HG02884 (cell line): ENCODE measurements at regions not wholly inside any gene's neighbourhood (a gene's known extent, or its start where the extent isn't known, plus 50 kb on each side); places are given as distances from the start of the nearest gene placed in this dataset.

ENCODE experiments used
- ATAC-seq: cut with Tn5 transposase; IDR thresholded peaks from one replicate; pipeline ENCODE4 v1.9.1; 2021; ENCODE audit warnings: mild to moderate bottlenecking, moderate library complexity; ENCODE audit not compliant: unreplicated experiment

DNA sequence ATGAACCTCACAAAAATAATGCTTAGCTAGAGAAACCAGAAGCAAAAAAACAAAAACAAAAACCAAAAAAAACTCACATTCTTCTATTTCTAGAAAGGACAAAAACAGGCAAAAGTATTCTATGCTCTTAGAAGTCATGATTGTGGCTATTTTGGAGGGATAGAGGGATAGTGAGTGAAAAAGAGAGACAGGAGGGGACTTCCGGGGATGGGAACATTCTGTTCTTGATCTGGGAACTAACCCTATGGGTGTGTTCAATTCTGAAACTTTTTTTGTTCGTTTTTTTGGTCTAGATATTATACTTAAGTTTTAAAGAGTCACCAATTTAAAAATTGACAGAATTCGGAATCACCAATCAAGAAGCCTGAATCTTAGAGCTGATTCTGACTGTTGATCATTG lies 120.0 kb upstream of the TPM1 start:
- ATAC-seq, result no peak

GRCh38 chr15:62925875-62926274 lies 116.7 kb upstream of the TPM1 start:
- ATAC-seq, result no peak

DNA sequence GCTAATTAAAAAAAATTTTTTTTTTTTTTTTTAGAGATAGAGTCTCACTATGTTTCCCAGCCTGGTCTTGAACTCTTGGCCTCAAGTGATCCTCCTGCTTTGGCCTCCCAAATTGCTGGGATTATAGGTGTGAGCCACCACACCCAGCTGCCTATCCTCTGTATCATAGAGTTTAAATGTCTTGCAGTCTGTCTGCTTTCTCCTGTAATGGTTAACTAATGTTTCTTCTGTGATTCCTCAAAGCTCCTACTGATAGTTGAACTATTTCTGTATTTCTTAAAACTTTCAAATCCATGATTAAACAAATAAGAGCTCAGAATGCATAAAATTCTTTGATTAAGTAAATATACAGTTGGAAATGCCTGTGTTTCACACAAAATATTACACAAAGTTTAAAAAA lies 115.4 kb upstream of the TPM1 start:
- ATAC-seq, result no peak

DNA sequence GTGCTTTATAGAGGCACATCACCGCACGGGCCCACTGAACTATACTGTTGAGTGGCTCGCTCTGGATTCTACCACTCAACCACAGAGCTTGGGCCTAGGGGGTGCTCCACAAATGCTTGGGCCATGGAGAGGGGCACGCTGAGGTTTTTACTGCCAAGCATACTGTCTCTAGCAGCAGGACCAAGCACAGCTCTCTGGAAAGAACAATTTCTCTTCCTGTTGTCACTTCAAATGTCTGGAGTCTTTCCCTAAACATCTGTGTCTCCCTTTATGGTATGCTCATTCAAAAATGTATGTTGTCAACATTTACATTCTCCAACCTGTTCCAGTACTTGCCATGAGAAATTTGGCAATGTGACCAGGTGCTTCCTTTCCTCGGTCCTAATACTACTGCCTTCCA lies 114.7 kb upstream of the TPM1 start:
- no peak for ATAC-seq

- ATAC-seq, result no peak
Measured at GRCh38 chr15:62928242-62928999, 114.1 kb upstream of the TPM1 start.

DNA sequence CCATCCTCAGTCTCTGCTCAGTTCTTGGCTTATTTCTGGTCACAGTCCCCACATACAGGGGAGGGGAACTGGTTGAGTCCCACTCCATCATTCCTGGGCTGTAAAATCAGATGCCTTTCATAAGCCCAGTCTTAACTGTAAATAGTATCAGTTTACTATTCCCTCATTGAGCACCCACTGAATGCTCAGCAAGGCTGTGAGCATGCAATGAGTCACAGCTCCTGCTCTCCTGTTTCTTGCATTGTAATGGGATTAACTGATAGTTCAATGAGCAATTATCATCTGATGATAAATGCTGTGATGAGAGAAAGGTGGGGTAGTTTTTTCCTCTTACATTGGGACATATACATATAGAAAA lies 113.6 kb upstream of the TPM1 start:
- ATAC-seq, result no peak

GRCh38 chr15:62931650-62932049 lies 110.9 kb upstream of the TPM1 start:
- ATAC-seq, result no peak

DNA sequence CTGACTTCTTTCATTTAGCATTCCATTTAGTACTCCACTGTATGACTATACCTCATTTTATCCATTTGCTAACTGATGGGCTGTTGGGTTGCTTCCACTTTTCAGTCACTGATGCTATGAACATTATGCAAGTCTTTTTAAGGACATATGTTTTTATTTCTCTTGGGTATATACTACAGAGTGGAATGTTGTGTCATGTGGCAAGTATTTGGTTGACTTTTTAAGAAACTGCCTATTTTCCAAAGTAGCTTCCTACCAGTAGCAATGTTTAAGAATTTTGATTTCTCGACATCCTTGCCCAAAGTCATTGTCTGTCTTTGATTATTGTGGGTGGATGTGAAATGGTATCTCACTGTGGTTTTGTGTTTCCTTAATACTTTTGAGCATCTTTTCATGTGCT lies 110.1 kb upstream of the TPM1 start:
- ATAC-seq, result no peak

DNA sequence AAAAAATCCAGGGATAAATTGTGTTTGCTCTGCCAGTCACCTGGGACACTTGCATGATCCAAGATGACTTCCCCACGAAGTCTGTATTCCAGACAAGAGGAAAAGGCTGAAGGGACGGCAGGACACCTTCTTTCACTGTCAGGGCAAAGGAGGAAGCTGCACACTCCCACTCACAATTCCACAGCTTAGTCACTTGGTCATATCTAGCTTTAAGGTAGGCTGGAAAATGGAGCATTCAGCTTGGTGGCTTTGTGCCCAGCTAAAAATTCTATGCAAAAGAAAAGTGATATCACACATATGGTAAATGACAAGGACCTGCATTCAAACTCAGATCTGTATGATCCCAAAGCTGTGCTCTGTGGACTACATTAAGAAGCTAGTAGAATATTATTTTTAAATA lies 109.2 kb upstream of the TPM1 start:
- ATAC-seq, result no peak

DNA sequence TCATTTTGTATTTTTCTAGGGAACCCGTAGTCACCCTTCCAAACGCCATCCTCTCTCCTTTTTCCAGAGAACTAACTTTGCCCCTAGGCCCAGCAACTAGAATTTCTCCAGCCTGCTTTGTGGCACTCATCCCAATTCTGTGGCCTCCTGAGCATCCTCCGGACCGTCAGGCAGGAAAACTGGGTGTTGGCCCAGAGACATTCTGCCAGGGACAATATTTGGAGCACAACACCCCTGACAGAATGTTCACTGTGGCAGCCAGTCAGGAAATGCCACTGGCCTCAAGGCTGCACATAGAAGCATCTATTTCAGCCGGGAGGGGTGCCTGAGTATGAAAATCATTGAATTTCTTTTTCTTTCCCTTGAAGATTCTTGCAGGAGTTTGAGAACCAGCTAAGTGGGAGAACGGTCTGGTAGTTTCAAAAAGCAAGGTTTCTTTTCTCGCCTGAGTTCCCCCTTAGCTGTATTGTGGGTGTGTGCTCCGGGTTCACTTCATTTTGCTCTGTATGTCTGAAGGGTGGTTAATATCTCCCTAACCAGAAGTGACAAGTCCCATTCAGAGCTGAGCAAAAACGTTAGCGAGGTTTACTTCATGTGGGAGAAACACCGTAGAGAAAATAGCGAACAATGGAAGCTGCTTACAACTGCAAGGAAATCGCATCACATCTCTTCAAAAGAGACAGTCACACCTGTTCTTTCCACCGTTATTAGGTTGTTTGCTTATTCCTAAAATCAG lies 108.1 kb upstream of the TPM1 start:
- no peak for ATAC-seq

DNA sequence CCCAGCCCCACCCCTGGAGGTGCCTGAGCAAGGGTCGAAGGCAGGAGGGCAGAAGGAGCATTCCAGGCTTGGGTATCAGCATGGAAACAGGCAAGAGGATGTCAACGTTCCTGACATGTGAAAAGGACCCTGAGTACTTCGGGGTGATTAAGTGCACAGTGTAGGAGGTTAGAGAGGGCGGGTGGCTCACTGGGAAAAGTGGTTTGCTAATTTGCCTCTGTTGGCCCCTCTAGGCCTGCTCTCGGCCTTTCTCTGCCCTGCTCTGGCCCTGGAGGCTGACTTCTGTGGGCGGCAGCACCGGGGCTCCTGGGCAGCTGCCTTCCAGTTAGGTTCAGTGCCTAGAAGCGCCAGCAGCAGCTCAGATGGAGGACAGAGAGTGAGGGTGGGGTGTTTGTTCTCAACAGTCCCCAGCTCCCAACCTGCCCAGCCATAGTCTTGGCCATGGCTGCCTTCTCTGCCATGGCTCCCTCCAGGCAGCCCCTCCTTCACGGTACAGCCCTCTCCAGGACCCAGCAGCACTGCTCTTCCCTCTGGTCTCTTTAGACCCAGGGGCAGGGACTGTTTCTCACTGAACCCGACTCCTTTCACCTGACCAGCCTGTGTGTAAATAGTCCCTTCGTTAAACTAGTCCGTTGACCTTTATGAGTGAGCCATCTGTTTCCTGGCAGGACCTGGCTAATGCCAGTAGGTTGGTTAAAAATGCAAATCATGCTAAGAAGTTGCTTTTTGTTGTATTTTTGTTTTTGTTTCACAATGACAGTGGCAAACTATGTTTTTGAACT lies 107.1 kb upstream of the TPM1 start:
- no peak for ATAC-seq

GRCh38 chr15:62938825-62939224 lies 103.7 kb upstream of the TPM1 start:
- ATAC-seq, result no peak

DNA sequence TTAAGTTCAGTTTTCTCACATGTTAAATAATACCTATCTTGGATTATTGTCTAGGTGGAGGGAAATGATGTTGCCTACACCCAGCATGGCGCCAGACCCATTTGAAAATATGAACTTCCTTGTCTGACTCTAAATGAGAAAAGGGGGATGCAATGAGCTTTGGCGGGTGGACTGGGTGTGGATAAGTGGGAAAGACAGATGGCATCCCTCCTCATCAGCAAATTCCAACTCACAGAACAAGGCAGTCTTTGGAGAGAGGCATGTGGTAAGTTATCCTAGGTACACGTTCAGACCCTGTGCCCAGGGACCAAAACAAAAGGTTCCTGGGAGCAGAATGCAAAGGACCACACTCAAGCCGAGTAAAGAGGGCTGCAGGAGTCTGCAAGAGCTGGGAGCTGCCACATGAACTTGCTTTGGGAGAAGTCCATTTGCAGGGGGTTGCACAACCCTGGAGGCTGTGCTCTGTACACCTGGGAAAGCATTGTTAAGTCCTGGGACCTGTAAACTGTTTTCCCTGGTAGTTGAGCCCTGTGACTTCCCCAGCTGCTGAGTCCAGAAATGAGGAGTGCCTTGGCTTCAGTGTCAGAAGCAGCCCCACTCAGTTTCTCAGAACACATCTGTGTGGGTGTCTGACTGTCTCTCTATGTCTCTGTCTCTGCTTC lies 102.3 kb upstream of the TPM1 start:
- no peak for ATAC-seq

GRCh38 chr15:62940755-62941361 lies 101.7 kb upstream of the TPM1 start:
- ATAC-seq, result no peak

- ATAC-seq, result no peak
Measured at GRCh38 chr15:62941699-62942098, 100.8 kb upstream of the TPM1 start.

- no peak for ATAC-seq
Measured at GRCh38 chr15:62942428-62942827, 100.1 kb upstream of the TPM1 start.

- ATAC-seq, result no peak
Measured at GRCh38 chr15:62945063-62945462, 97.5 kb upstream of the TPM1 start.

DNA sequence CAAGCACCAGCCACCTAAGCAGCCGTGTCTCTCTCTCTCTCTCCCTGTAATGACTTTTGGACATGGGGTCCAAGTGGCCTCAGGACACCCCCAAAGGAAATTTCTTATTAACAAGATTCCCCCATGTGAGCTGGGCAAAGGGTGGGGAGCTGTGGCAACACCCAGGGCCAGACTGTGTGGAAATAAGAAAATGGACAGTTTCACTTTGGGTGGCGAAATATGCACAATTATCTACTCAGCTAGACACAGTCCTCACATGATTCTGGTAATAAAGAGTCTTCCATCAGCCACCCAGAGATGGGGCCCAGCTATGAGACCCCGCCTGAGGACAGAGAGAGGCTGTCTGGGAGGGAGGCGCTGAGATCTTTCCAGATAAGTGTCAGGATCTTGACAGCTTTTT lies 96.8 kb upstream of the TPM1 start:
- no peak for ATAC-seq

DNA sequence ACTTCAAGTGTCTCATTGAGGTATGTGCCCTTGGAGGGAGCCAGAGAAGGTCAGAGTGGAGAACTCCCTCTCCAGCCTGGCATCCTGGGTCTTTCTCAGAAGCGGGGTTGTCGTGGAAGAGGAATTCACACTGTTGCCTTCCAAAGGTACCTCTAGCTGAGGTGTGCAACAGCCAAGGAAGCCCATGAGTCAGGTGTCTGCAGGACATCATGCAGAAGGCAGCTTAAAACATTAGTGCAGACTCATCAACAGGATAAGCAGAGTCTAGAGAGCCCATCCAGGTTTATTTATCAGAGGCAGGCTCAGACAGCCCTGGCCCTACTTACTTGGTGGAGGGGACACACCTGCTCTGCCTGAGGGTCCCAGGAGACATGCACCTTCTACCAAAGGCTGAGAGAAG lies 95.6 kb upstream of the TPM1 start:
- ATAC-seq, result no peak

GRCh38 chr15:62950462-62950931 lies 92.0 kb upstream of the TPM1 start:
- no peak for ATAC-seq

- no peak for ATAC-seq
Measured at GRCh38 chr15:62951481-62951880, 91.1 kb upstream of the TPM1 start.
